ENCODE measurements at regions not wholly inside any gene's neighbourhood (a gene's known extent, or its start where the extent isn't known, plus 50 kb on each side); places are given as distances from the start of the nearest gene placed in this dataset.

- Histone ChIP-seq H3K9ac (ENCODE audit: control insufficient read depth, insufficient read depth, low read length) (no peak overlapping the region), H3K4me3 (no peak overlapping the region), H3K9me3 (replicated peaks; ENCODE audit: control insufficient read depth, insufficient read depth, low read length) (no peaks in the 10 kb centered on the region), H3K79me2 (ENCODE audit: control insufficient read depth, insufficient read depth, low read length) (no peaks in the 10 kb centered on the region), H4K20me1 (ENCODE audit: control insufficient read depth, insufficient read depth) (no peaks in the 10 kb centered on the region), H3K4me2 (ENCODE audit: control insufficient read depth, insufficient read depth) (no peak overlapping the region), H3K27ac (ENCODE audit: control insufficient read depth, insufficient read depth) (no peak overlapping the region), H3K4me1 (ENCODE audit: control insufficient read depth, insufficient read depth, low read length) (no peaks in the 10 kb centered on the region), H3K36me3 (ENCODE audit: control insufficient read depth in 2 of 2, insufficient read depth in 2 of 2, low read length in 1 of 2) (no peaks in the 10 kb centered on the region), H2AFZ (ENCODE audit: control insufficient read depth, low read depth, low read length) (no peak overlapping the region), H3K27me3 (replicated peaks in 1 of 2; ENCODE audit: control insufficient read depth in 2 of 2, insufficient read depth in 2 of 2, low read length in 1 of 2) (no peaks in the 10 kb centered on the region)
- ATAC-seq (no peak), FAIRE-seq (no peak), DNase-seq (ENCODE audit: low read depth, low spot score) (no peak)
- intact Hi-C loops (cut with micrococcal nuclease; ENCODE audit: unreplicated experiment) (no loop called here), in situ Hi-C loops (cut with MboI) (no loop called here)
- ChIA-PET SMC1A (ENCODE audit: uncharacterized antibody, unreplicated experiment) (no interaction called here), CTCF (no interaction called here), POLR2A (no interaction called here), RAD21 (ENCODE audit: unreplicated experiment) (no interaction called here)
- TF ChIP-seq NR2F1 (conservative IDR thresholded peaks at IDR 0.05), result no peak
- TF ChIP-seq ATF7 (IDR thresholded peaks at IDR 0.05; ENCODE audit: low read depth), result no peak
- TF ChIP-seq NR2C1 (IDR thresholded peaks at IDR 0.05), result no peak
- WGBS (ENCODE audit: insufficient coverage, insufficient replicate concordance, low lambda C conversion rate, missing lambda C conversion rate), result 19% methylated on average over 5 of the region's 5 CpGs
- no TSS peak for BruUV-seq (replicated peaks)
Measured at GRCh38 chr21:38646213-38646837, 148.0 kb upstream of the ERG start.

GRCh38 chr21:38649120-38649519 lies 150.8 kb upstream of the ERG start:
- no peak for TF ChIP-seq NR2F1 (conservative IDR thresholded peaks at IDR 0.05)
- TF ChIP-seq HDAC2 (IDR thresholded peaks at IDR 0.05), result no peak
- TF ChIP-seq CHD2 (IDR thresholded peaks at IDR 0.05; ENCODE audit: borderline replicate concordance, low read depth, low read length), result no peak
- no peak for TF ChIP-seq MEF2A (IDR thresholded peaks at IDR 0.05; ENCODE audit: insufficient read depth, low read depth, low read length)
- Histone ChIP-seq H4K20me1 (ENCODE audit: control insufficient read depth, insufficient read depth) (no peaks in the 10 kb centered on the region), H3K4me2 (ENCODE audit: control insufficient read depth, insufficient read depth) (no peak overlapping the region), H3K79me2 (ENCODE audit: control insufficient read depth, insufficient read depth, low read length) (no peaks in the 10 kb centered on the region), H2AFZ (ENCODE audit: control insufficient read depth, low read depth, low read length) (no peak overlapping the region), H3K4me1 (ENCODE audit: control insufficient read depth, insufficient read depth, low read length) (no peaks in the 10 kb centered on the region), H3K27ac (ENCODE audit: control insufficient read depth, insufficient read depth) (no peak overlapping the region), H3K9me3 (replicated peaks; ENCODE audit: control insufficient read depth, insufficient read depth, low read length) (no peaks in the 10 kb centered on the region), H3K36me3 (ENCODE audit: control insufficient read depth in 2 of 2, insufficient read depth in 2 of 2, low read length in 1 of 2) (no peaks in the 10 kb centered on the region), H3K4me3 (no peak overlapping the region), H3K27me3 (replicated peaks in 1 of 2; ENCODE audit: control insufficient read depth in 2 of 2, insufficient read depth in 2 of 2, low read length in 1 of 2) (peaks cover 0 to 2% of the 10 kb centered on the region in 2 experiments; a peak in 2 of 4 replicates), H3K9ac (ENCODE audit: control insufficient read depth, insufficient read depth, low read length) (no peak overlapping the region)
- ChIA-PET POLR2A (no interaction called here), RAD21 (ENCODE audit: unreplicated experiment) (no interaction called here), SMC1A (ENCODE audit: uncharacterized antibody, unreplicated experiment) (no interaction called here), CTCF (no interaction called here)
- in situ Hi-C loops (cut with MboI) (no loop called here), intact Hi-C loops (cut with micrococcal nuclease; ENCODE audit: unreplicated experiment) (no loop called here)
- FAIRE-seq, result no peak
- no peak for ATAC-seq
- no peak for DNase-seq (ENCODE audit: low read depth, low spot score)
- 47% methylated on average over 15 of the region's 15 CpGs for WGBS (ENCODE audit: insufficient coverage, insufficient replicate concordance, low lambda C conversion rate, missing lambda C conversion rate)
- BruUV-seq (replicated peaks), result no TSS peak
